WTC11 (cell line): ENCODE measurements at regions not wholly inside any gene's neighbourhood (a gene's known extent, or its start where the extent isn't known, plus 50 kb on each side); places are given as distances from the start of the nearest gene placed in this dataset.
A peak's percentile ranks its signal among the peaks of the same experiment; 100 is the strongest.

Experiments
- ATAC-seq: fragments of 200-7000 bp; cut with Tn5 transposase; 2 replicates; pipeline ENCODE4 v1.10.0; 2021; ENCODE audit warnings: mild to moderate bottlenecking, moderate library complexity
- CTCF ChIA-PET: fragments of 300-600 bp; sonication (Branson Sonifier 250); formaldehyde crosslinking; loops from one replicate; lab custom pipeline; 2021; ENCODE audit warnings: antibody characterized with exemption; lab: Charles Lee
- POLR2A ChIA-PET: fragments of 350-600 bp; sonication (Branson Sonifier 250); formaldehyde crosslinking; loops from one replicate; lab custom pipeline; 2021; ENCODE audit warnings: antibody characterized with exemption; lab: Charles Lee
- DNase-seq: peaks from one replicate; pipeline ENCODE4 v3.0.0; 2021; ENCODE audit warnings: low spot score
- H3K27ac Mint-ChIP-seq: 2 replicates; pipeline ENCODE4 v1.8.0; 2021; ENCODE audit warnings: mixed read lengths
- H3K27me3 Mint-ChIP-seq: 2 replicates; pipeline ENCODE4 v1.8.0; 2021; ENCODE audit warnings: low read depth, mild to moderate bottlenecking, moderate library complexity, mixed read lengths
- H3K36me3 Mint-ChIP-seq: 2 replicates; pipeline ENCODE4 v1.8.0; 2021; ENCODE audit warnings: mixed read lengths
- H3K4me1 Mint-ChIP-seq: 2 replicates; pipeline ENCODE4 v1.8.0; 2022; ENCODE audit warnings: mixed read lengths
- H3K4me3 Mint-ChIP-seq: 2 replicates; pipeline ENCODE4 v1.8.0; 2021; ENCODE audit warnings: mild to moderate bottlenecking, moderate library complexity, mixed read lengths
- H3K9me3 Mint-ChIP-seq: 2 replicates; pipeline ENCODE4 v1.8.0; 2021; ENCODE audit warnings: mixed read lengths
- ATF1 ChIP-seq: sonication (generic); formaldehyde crosslinking; IDR thresholded peaks from 2 replicates; pipeline ENCODE4 v1.8.1; 2023; ENCODE audit warnings: mild to moderate bottlenecking, moderate library complexity, missing genetic modification reagents
- EMX1 ChIP-seq: fragments of 250-450 bp; sonication (Bioruptor Pico); IDR thresholded peaks from 2 replicates; pipeline ENCODE4 v1.8.0; 2021; ENCODE audit warnings: mild to moderate bottlenecking
- ETV6 ChIP-seq: sonication (generic); formaldehyde crosslinking; IDR thresholded peaks from 2 replicates; pipeline ENCODE4 v1.8.1; 2022; ENCODE audit warnings: mild to moderate bottlenecking, missing genetic modification reagents
- GABPB1 ChIP-seq: sonication (generic); formaldehyde crosslinking; IDR thresholded peaks from 2 replicates; pipeline ENCODE4 v1.8.1; 2023; ENCODE audit warnings: mild to moderate bottlenecking, missing genetic modification reagents
- KAT7 ChIP-seq: sonication (generic); formaldehyde crosslinking; IDR thresholded peaks from 2 replicates; pipeline ENCODE4 v1.8.1; 2023; ENCODE audit warnings: missing genetic modification reagents, mild to moderate bottlenecking, borderline replicate concordance
- NR3C1 ChIP-seq: sonication (generic); formaldehyde crosslinking; conservative IDR thresholded peaks from 2 replicates; pipeline ENCODE4 v1.8.1; 2023; ENCODE audit warnings: low read depth, mild to moderate bottlenecking, missing genetic modification reagents
- RORB ChIP-seq: fragments of 250-450 bp; sonication (Bioruptor Pico); IDR thresholded peaks from 2 replicates; pipeline ENCODE4 v1.9.0; 2021; ENCODE audit warnings: mild to moderate bottlenecking
- SMAD3 ChIP-seq: sonication (generic); formaldehyde crosslinking; IDR thresholded peaks from 2 replicates; pipeline ENCODE4 v1.8.0; 2022; ENCODE audit warnings: missing genetic modification reagents, mild to moderate bottlenecking, borderline replicate concordance
- TP53 ChIP-seq: sonication (generic); formaldehyde crosslinking; IDR thresholded peaks from 2 replicates; pipeline ENCODE4 v1.8.1; 2023; ENCODE audit warnings: mild to moderate bottlenecking, missing genetic modification reagents
- USF1 ChIP-seq: sonication (generic); formaldehyde crosslinking; IDR thresholded peaks from 2 replicates; pipeline ENCODE4 v1.8.0; 2022; ENCODE audit warnings: mild to moderate bottlenecking, missing genetic modification reagents
- ZNF138 ChIP-seq: sonication (generic); formaldehyde crosslinking; conservative IDR thresholded peaks from 2 replicates; pipeline ENCODE4 v1.8.1; 2022; ENCODE audit warnings: mild to moderate bottlenecking, moderate library complexity, missing genetic modification reagents
- ZNF423 ChIP-seq: fragments of 250-450 bp; sonication (Bioruptor Pico); IDR thresholded peaks from 2 replicates; pipeline ENCODE4 v2.1.2; 2022; ENCODE audit warnings: mild to moderate bottlenecking, moderate library complexity
- TF ChIP-seq, protein P1 (sequence below): sonication (generic); formaldehyde crosslinking; IDR thresholded peaks from 2 replicates; pipeline ENCODE4 v1.8.1; 2023; ENCODE audit warnings: mild to moderate bottlenecking, missing genetic modification reagents, moderate library complexity
- TF ChIP-seq, protein P2 (sequence below): fragments of 250-450 bp; sonication (Bioruptor Pico); IDR thresholded peaks from 2 replicates; pipeline ENCODE4 v1.9.0; 2021; ENCODE audit warnings: mild to moderate bottlenecking, borderline replicate concordance
- TF ChIP-seq, protein P3 (sequence below): sonication (generic); formaldehyde crosslinking; IDR thresholded peaks from 2 replicates; pipeline ENCODE4 v1.8.1; 2022; ENCODE audit warnings: mild to moderate bottlenecking, moderate library complexity, missing genetic modification reagents

DNA sequence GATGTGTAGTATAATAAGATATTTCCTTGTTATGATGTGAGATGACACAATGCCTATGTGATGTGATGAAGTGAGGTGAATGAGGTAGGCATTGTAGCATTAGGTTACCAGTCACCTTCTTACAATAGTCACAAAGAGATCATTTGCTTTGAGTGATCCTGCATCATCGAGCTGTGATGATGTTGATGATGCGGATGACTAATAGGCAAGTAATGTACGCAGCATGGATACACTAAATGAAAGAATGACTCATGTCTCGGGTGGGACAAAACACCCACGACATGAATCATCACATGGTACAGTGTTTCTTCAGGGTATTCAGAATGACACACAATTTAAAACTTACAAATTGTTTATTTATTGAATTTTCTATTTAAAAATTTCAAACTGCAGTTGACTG lies 806.3 kb upstream of the GJE1 start:
- no peak for ATAC-seq
- H3K9me3 Mint-ChIP-seq, result peaks cover 5% of the 10 kb centered on the region
- no peaks in the 10 kb centered on the region for H3K36me3 Mint-ChIP-seq
- no peak overlapping the region for H3K27ac Mint-ChIP-seq
- ChIA-PET POLR2A (no interaction called here), CTCF (no interaction called here)
- H3K4me3 Mint-ChIP-seq, result no peak overlapping the region
- DNase-seq, result no peak
- TF ChIP-seq ATF1 (no peak), KAT7 (CRISPR knock-in tag) (no peak)
- TF ChIP-seq, all 79 proteins: peak for 0
- no peaks in the 10 kb centered on the region for H3K4me1 Mint-ChIP-seq
- no peaks in the 10 kb centered on the region for H3K27me3 Mint-ChIP-seq

- H3K36me3 Mint-ChIP-seq, result no peaks in the 10 kb centered on the region
- no peak overlapping the region for H3K4me3 Mint-ChIP-seq
- no peak for TF ChIP-seq SMAD3
- TF ChIP-seq ZNF138 (CRISPR knock-in tag), result no peak
- no peak for TF ChIP-seq RORB (CRISPR knock-in tag)
- no peak for TF ChIP-seq NR3C1 (CRISPR knock-in tag)
- no peak for TF ChIP-seq ETV6 (CRISPR knock-in tag)
- peak; percentile 56; the same call in 1 of the 2 replicates for TF ChIP-seq GABPB1 (CRISPR knock-in tag)
- TF ChIP-seq EMX1, result no peak
- TF ChIP-seq, protein P1, sequence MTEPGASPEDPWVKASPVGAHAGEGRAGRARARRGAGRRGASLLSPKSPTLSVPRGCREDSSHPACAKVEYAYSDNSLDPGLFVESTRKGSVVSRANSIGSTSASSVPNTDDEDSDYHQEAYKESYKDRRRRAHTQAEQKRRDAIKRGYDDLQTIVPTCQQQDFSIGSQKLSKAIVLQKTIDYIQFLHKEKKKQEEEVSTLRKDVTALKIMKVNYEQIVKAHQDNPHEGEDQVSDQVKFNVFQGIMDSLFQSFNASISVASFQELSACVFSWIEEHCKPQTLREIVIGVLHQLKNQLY (CRISPR knock-in tag), result no peak
- H3K27me3 Mint-ChIP-seq, result no peaks in the 10 kb centered on the region
- H3K4me1 Mint-ChIP-seq, result no peaks in the 10 kb centered on the region
- DNase-seq, result no peak
- ATAC-seq, result no peak; the same call in 1 of the 2 replicates
- H3K9me3 Mint-ChIP-seq, result peaks cover under 1% of the 10 kb centered on the region; the same call in 1 of the 2 replicates
- ChIA-PET CTCF (no interaction called here), POLR2A (no interaction called here)
- H3K27ac Mint-ChIP-seq, result no peak overlapping the region
Measured at GRCh38 chr6:141321493-141322347, 811.0 kb upstream of the GJE1 start.

DNA sequence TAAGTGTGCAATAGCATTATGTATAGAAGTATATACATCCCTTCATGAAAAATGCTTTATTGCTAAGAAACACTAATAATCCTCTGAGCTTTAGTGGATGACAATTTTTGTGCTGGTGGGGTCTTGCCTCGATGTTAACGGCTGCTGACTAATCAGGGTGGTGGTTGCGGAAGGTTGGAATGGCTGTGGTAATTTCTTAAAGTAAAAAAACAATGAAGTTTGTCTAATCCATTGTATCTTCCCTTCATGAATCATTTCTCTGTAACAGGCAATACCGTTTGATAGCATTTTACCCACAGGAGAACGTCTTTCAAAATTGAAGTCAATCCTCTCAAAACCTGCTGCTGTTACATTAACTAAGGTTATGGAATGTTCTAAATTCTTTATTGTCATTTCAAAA lies 816.5 kb upstream of the GJE1 start:
- CTCF ChIA-PET, result no interaction called here
- Mint-ChIP-seq H3K27ac (no peak overlapping the region), H3K36me3 (no peaks in the 10 kb centered on the region), H3K9me3 (peaks cover 3% of the 10 kb centered on the region; the same call in 1 of the 2 replicates), H3K4me3 (no peak overlapping the region), H3K4me1 (no peaks in the 10 kb centered on the region), H3K27me3 (no peaks in the 10 kb centered on the region)
- DNase-seq (no peak), ATAC-seq (no peak)
- no peak for TF ChIP-seq TP53 (CRISPR knock-in tag)
- TF ChIP-seq, protein P2, sequence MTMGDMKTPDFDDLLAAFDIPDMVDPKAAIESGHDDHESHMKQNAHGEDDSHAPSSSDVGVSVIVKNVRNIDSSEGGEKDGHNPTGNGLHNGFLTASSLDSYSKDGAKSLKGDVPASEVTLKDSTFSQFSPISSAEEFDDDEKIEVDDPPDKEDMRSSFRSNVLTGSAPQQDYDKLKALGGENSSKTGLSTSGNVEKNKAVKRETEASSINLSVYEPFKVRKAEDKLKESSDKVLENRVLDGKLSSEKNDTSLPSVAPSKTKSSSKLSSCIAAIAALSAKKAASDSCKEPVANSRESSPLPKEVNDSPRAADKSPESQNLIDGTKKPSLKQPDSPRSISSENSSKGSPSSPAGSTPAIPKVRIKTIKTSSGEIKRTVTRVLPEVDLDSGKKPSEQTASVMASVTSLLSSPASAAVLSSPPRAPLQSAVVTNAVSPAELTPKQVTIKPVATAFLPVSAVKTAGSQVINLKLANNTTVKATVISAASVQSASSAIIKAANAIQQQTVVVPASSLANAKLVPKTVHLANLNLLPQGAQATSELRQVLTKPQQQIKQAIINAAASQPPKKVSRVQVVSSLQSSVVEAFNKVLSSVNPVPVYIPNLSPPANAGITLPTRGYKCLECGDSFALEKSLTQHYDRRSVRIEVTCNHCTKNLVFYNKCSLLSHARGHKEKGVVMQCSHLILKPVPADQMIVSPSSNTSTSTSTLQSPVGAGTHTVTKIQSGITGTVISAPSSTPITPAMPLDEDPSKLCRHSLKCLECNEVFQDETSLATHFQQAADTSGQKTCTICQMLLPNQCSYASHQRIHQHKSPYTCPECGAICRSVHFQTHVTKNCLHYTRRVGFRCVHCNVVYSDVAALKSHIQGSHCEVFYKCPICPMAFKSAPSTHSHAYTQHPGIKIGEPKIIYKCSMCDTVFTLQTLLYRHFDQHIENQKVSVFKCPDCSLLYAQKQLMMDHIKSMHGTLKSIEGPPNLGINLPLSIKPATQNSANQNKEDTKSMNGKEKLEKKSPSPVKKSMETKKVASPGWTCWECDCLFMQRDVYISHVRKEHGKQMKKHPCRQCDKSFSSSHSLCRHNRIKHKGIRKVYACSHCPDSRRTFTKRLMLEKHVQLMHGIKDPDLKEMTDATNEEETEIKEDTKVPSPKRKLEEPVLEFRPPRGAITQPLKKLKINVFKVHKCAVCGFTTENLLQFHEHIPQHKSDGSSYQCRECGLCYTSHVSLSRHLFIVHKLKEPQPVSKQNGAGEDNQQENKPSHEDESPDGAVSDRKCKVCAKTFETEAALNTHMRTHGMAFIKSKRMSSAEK, result no peak
- no peak for TF ChIP-seq ZNF423
- no peak for TF ChIP-seq USF1 (CRISPR knock-in tag)
- TF ChIP-seq, protein P3, sequence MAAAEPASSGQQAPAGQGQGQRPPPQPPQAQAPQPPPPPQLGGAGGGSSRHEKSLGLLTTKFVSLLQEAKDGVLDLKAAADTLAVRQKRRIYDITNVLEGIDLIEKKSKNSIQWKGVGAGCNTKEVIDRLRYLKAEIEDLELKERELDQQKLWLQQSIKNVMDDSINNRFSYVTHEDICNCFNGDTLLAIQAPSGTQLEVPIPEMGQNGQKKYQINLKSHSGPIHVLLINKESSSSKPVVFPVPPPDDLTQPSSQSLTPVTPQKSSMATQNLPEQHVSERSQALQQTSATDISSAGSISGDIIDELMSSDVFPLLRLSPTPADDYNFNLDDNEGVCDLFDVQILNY (CRISPR knock-in tag), result no peak
- POLR2A ChIA-PET, result no interaction called here
